GDM1 (cell line): ENCODE measurements at regions not wholly inside any gene's neighbourhood (a gene's known extent, or its start where the extent isn't known, plus 50 kb on each side); places are given as distances from the start of the nearest gene placed in this dataset.
"Not testable (repeated sequence)": the region's sequence is repeated elsewhere in the genome, so short reads cannot be mapped to it uniquely, and the experiment has no call there.

Experiments
- DNase-seq: peaks from one replicate; lab custom pipeline; 2025; lab: John Stamatoyannopoulos, UW

- DNase-seq, result no peak
These were observed 647.8 kb downstream of the CDH9 start for GRCh38 chr5:26390608-26391007.

DNA sequence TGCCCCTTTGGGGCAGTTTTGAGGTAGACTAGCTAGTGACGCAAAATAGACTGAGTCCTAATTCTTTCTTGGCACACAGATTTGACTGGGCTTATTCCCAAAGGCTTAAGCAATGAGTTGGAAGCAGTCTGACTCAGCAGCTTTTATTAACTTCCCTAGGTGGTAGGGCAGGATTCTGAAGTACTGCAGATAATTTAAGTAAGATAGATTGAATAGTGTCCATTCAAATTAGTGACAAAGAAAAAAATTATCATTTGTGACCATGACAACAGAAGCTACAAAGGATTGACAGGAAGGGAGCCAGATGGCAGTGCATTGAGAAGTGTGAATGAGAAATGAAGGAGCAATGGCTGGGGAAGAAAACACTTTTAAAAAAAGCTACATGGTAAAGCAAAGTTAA lies 649.4 kb downstream of the CDH9 start:
- DNase-seq, result no peak

GRCh38 chr5:26386532-26386931 lies 651.9 kb downstream of the CDH9 start:
- DNase-seq, result no peak

DNA sequence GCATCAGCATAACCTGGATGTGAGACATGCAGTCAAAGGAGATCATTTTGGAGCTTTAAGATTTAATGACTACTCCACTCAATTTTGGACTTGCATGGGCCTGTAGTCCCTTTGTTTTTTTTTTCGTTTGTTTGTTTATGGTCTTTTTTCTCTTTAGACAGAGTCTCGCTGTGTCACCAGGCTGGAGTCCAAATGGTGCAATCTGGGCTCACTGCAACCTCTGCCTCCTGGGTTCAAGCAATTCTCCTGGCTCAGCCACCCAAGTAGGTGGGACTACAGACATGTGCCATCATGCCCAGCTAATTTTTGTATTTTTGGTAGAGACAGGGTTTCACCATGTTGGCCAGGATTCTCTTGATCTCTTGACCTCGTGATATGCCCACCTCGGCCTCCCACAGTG lies 673.8 kb downstream of the CDH9 start:
- DNase-seq, result not testable (repeated sequence)

- no peak for DNase-seq
These were observed 694.5 kb downstream of the CDH9 start for GRCh38 chr5:26343801-26344325.

DNA sequence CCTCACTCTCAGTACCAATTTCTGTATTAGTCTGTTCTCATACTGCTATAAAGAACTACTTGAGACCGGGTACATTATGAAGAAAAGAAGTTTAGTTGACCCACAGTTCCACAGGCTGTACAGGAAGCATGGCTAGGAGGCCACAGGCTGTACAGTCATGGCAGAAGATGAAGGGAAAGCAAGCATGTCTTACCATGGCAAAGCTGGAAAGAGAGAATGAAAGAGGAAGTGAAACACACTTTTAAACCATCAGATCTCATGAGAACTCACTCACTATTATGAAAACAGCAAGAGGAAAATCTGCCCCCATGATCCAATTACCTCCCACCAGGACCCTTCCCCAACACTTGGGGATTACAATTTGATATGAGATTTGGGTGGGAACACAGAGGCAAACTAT lies 698.8 kb downstream of the CDH9 start:
- no peak for DNase-seq

DNA sequence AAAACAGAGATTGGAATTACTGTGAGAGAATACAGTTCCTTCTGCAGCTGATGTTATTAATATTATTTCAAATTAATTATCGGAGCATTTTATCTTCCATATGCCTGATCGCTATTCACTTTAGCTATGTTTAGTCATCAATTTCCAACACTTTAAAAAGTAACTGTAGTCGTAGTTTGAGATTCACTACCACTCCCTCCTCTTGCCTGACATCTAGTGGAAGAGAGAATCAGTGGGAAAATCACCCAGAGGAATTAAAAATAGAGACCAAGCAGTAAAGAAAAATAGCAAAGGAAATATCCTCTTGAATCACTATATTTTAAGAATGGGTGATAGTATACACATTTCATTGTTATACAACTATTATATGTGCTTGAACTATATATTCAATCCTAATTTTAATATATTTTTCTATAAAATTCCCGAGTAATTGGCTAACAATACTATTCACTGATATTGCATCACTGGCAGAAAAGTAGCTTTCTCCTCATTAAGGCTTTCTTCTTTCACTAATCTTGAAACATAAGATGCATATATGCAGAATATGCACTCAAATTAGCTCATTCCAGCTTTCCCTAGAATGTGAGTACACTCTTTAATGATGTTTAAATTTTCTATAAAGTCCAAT lies 708.7 kb downstream of the CDH9 start:
- no peak for DNase-seq

- DNase-seq, result no peak
These were observed 712.1 kb downstream of the CDH9 start for GRCh38 chr5:26326153-26326759.

DNA sequence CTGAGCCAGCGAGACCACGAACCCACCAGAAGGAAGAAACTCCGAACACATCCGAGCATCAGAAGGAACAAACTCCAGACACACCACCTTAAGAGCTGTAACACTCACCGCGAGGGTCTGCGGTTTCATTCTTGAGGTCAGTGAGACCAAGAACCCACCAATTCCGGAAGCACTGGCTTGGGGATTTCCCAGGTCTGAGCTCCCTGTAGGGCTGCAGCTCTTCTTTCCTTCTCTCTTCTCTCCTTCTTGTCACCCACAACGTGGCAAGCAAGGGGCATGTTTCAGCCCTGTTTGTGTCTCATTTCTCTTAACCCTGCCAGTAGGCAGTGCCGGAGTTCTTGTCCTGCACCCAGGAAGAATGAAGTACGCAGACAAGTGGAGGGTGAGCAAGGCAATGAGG lies 713.0 kb downstream of the CDH9 start:
- DNase-seq, result not testable (repeated sequence)

DNA sequence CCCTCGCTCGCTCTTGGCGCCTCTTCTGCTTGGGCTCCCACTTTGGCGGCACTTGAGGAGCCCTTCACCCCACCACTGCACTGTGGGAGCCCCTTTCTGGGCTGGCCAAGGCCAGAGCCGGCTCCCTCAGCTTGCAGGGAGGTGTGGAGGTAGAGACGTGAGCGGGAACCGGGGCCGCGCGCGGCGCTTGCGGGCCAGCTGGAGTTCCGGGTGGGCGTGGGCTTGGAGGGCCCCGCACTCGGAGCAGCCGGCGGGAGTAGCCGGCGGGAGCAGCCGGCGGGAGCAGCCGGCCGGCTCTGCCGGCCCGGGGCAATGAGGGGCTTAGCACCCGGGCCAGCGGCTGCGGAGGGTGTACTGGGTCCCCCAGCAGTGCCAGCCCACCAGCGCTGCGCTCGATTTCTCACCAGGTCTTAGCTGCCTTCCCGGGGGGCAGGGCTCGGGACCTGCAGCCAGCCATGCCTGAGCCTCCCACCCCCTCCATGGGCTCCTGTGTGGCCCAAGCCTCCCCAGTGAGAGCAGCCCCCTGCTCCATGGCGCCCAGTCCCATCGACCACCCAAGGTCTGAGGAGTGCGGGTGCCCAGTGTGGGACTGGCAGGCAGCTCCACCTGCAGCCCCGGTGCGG lies 714.0 kb downstream of the CDH9 start:
- not testable (repeated sequence) for DNase-seq

DNA sequence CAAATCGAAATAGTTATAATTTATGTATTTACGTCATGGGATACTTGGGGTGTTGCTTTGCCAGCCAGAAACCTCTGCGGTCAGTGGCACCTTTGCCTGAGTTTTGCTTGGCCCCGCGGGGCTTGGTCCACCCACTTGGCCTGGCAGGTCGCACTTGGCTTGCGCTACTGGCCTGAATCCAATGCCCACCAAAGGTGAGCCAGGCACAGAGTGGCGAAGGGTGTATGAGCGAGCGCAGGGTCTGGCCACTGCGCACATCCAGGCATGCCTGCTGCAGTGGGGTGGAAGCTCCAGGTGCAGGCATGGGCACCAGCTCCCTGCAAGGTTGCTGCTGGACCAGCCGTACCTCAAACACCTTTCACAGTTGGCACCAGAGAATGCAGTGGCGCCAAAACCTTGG lies 714.6 kb downstream of the CDH9 start:
- no peak for DNase-seq

- DNase-seq, result no peak
These were observed 717.1 kb downstream of the CDH9 start for GRCh38 chr5:26321278-26321677.

- no peak for DNase-seq
These were observed 728.0 kb downstream of the CDH9 start for GRCh38 chr5:26310415-26310814.

DNA sequence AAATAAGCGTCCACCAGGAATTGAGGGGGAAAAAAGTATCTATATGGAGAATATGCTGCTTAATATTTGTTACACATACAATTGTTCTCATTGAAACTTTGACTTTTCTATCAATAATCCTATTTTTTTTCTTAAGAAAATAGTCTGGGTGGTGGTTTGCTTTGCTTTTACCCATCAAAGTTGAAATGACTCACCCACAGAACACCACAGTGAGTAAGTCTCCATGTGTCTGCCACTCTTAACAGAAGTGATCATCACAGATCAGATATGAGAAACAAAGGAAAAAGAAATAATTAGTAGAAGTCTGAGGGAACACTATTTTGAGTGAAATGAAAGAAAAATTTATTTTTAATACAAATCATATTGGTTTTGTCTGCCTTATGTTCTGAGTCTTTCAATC lies 742.8 kb downstream of the CDH9 start:
- no peak for DNase-seq

DNA sequence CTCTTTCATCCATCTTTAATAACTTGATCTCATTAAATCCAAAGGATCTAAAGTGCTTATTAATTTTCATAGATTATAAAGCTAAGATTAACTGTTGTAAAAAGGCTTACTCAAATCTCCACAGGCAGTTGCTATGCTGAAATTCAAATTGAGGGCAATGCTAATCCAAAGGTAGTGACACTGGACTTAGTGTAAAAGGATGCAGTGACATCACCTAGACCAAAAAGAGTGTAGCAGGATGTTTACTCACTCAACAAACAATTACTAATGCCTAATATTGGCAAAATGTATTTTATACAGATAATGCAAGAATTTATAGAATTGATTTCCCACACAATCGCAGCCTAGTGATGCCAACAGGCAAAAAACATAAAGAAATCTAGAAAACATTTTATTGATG lies 756.2 kb downstream of the CDH9 start:
- no peak for DNase-seq

DNA sequence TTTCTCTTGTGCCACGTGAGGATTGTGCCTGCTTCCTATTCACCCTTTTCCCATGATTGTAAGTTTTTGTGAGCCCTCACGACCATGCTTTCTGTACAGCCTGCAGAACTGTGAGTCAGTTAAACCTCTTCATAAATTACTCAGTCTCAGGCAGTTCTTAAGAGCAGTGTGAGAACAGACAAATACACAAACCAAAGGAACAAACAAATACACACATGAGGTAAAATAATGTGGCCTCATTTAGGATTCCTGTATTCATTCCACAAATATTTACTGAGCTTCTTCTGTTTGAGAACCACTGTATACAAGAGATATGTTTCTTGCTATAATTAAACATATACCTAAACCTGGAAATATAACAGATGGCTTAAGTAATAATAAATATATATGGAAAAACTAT lies 760.3 kb downstream of the CDH9 start:
- DNase-seq, result no peak

- DNase-seq, result no peak
These were observed 779.3 kb downstream of the CDH9 start for GRCh38 chr5:26259081-26259480.

GRCh38 chr5:26245321-26245720 lies 793.1 kb downstream of the CDH9 start:
- no peak for DNase-seq

DNA sequence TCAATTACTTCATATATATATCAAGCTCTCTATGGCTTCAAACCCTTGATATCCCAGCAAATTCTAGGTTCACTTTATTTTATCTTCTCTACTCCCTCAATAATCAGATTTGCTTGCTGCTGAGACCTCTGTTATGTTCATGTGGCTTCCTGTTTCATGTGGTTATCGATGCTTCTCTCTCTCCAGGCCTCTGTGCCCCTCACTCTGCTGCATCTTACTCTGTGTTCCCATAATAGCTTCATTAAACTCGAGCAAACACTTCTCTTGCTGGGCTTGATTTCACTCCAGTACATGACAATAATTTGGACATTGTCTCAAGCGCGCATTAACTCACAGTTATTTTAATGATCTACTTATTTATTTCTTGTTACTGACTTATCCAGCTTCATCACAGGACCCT lies 798.8 kb downstream of the CDH9 start:
- DNase-seq, result no peak

DNA sequence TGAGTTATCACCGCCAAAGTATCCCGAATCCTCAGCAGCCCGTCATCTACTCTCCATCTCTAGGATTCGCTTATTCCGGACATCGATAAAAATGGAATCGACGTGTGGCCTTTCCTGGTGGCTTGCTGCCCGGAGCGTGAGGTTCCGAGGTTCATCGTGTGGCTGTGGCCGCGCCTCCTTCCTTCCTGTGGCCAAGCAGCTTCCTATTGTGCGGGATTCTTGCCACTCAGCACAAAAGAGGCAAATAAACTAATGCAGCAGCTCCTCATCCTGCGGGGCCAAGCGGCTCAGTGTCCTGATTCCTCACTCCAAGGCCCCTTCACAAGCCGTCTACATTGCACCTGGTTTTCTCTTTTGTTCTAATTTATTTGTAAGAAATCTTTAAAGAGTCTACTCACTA lies 800.9 kb downstream of the CDH9 start:
- DNase-seq, result no peak

DNA sequence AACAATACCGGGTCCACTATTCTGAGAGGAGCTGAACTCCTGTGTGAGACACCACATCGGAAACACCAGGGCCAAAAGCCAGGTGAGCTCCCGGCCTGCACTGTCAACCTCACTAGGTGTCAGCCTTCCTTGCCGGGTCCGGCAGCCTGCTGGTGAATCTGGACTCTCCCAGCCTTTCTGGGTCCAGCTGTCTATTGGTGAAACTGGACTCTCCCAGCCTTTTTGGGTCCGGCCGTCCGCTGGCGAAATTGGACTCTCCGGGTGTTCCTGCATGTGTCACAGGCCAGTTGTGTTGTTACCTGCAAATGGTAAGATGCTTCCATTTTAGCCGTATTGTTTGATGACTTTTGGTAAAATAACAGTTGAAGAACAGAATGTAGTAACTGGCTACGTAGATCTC lies 801.5 kb downstream of the CDH9 start:
- DNase-seq, result no peak

GRCh38 chr5:26232706-26233105 lies 805.7 kb downstream of the CDH9 start:
- DNase-seq, result no peak

GRCh38 chr5:26231316-26231715 lies 807.1 kb downstream of the CDH9 start:
- no peak for DNase-seq

- DNase-seq, result no peak
These were observed 808.5 kb downstream of the CDH9 start for GRCh38 chr5:26229848-26230247.
